Adrenal gland (tissue), 9 donors: ENCODE measurements at regions not wholly inside any gene's neighbourhood (a gene's known extent, or its start where the extent isn't known, plus 50 kb on each side); places are given as distances from the start of the nearest gene placed in this dataset.
"Not testable (repeated sequence)": the region's sequence is repeated elsewhere in the genome, so short reads cannot be mapped to it uniquely, and the experiment has no call there.

Experiments used
- DNase-seq, 7 donors: peaks; one replicate each; pipeline ENCODE4 v3.0.0-alpha.2; 2019 to 2020
- H3K27ac ChIP-seq, 5 donors: fragments of 200-600 bp; sonication (generic) in 4 of 5; 1 replicate in 3 of 5; 2 replicates in 2 of 5; pipeline versions ENCODE4 v1.5.1 to v1.8.0; 2016 to 2020; ENCODE audit warnings: mild to moderate bottlenecking in 1 of 5
- H3K27me3 ChIP-seq: fragments of 200-600 bp; 2 replicates; pipeline ENCODE4 v1.8.0; 2021
- H3K36me3 ChIP-seq, 2 donors: fragments of 200-600 bp; replicated peaks in 1 of 2; 1 replicate in 1 of 2; 2 replicates in 1 of 2; pipeline versions ENCODE4 v1.5.1 to v1.8.0; 2018 to 2022
- H3K4me1 ChIP-seq, 2 donors: fragments of 200-600 bp; replicated peaks in 1 of 2; 1 replicate in 1 of 2; 2 replicates in 1 of 2; pipeline versions ENCODE4 v1.5.1 to v1.8.0; 2018 to 2021
- H3K4me3 ChIP-seq, 4 donors: fragments of 200-600 bp; sonication (generic) in 3 of 4; one replicate each; pipeline ENCODE4 v1.5.1; 2016 to 2018
- H3K9me3 ChIP-seq, 3 donors: fragments of 200-600 bp; sonication (generic) in 1 of 3; replicated peaks in 1 of 3; 1 replicate in 2 of 3; 2 replicates in 1 of 3; pipeline versions ENCODE4 v1.5.1 to v1.8.0; 2016 to 2021
- POLR2A ChIP-seq, 2 donors: fragments of 450-650 bp; IDR thresholded peaks; one replicate each; pipeline ENCODE4 v1.6.1; 2017; ENCODE audit warnings: antibody characterized with exemption in 2 of 2, mild to moderate bottlenecking in 2 of 2, moderate library complexity in 1 of 2
- WGBS, 4 donors: extraction: QIAGEN DNeasy Blood & Tissue Kit in 2 of 4; methylation state at CpG; one replicate each; pipeline versions ENCODE4 v1.1.5 to v1.1.7; 2013 to 2017; 5-methylcytosine and 5-hydroxymethylcytosine counted together
- intact Hi-C, 2 donors: fragments of 100-400 bp; cut with DNase I; formaldehyde crosslinking; loops; one replicate each; pipeline versions ENCODE4 v1.14.1 to v1.15.0; 2022 to 2023
- TF ChIP-seq, protein P1 (sequence below), 6 experiments: fragments of 450-650 bp in 4 of 6; fragments of 200-600 bp in 2 of 6; sonication (generic) in 1 of 6; IDR thresholded peaks; 1 replicate in 5 of 6; 2 replicates in 1 of 6; pipeline versions ENCODE4 v1.5.1 to v1.8.0; 2016 to 2021; ENCODE audit warnings: antibody characterized with exemption in 6 of 6, mild to moderate bottlenecking in 2 of 6, moderate library complexity in 1 of 6
- donor health status: healthy with polysubstance abuse.
- donor health status: Bipolar disorder and iron deficiency.
- donor health status: DM: yes; HTN: yes; CAD: no.
- donor health status: DM: no; HTN: no; CAD: no.
- donor health status: DM: no; HTN: no; CAD: no.

DNA sequence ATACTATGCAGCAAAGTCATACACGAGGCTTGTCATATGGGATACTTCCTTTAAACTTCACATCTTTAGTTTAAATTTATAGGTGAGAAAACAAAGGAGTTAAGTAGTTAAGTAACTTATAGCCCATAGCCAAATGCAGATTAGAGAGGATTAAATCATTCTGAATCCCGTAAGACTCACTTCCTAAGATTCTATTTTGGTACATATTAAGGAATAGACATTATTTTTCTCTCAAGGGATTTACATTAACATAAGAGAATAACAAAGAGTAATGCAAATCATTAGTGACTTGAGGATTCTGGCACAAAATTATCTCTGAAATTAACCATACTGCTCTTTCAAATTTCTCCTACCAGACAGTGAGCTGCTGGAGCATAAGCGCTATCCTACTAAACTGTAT is 747.4 kb upstream of the ARPP21 start:
- TF ChIP-seq, protein P1, sequence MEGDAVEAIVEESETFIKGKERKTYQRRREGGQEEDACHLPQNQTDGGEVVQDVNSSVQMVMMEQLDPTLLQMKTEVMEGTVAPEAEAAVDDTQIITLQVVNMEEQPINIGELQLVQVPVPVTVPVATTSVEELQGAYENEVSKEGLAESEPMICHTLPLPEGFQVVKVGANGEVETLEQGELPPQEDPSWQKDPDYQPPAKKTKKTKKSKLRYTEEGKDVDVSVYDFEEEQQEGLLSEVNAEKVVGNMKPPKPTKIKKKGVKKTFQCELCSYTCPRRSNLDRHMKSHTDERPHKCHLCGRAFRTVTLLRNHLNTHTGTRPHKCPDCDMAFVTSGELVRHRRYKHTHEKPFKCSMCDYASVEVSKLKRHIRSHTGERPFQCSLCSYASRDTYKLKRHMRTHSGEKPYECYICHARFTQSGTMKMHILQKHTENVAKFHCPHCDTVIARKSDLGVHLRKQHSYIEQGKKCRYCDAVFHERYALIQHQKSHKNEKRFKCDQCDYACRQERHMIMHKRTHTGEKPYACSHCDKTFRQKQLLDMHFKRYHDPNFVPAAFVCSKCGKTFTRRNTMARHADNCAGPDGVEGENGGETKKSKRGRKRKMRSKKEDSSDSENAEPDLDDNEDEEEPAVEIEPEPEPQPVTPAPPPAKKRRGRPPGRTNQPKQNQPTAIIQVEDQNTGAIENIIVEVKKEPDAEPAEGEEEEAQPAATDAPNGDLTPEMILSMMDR (IDR thresholded peaks at IDR 0.05): no peak
- no peak for TF ChIP-seq POLR2A (IDR thresholded peaks at IDR 0.05)
- intact Hi-C loops: no loop called here
- H3K4me1 ChIP-seq: no peaks in the 10 kb centered on the region
- no peaks in the 10 kb centered on the region for H3K27me3 ChIP-seq
- no peaks in the 10 kb centered on the region for H3K36me3 ChIP-seq
- H3K27ac ChIP-seq: no peak overlapping the region
- no peak for DNase-seq
- WGBS, 4 donors: 69 to 84% (median 74%) methylated on average over 3 of the region's 3 CpGs
- H3K9me3 ChIP-seq: no peaks in the 10 kb centered on the region
- H3K4me3 ChIP-seq: no peak overlapping the region

- intact Hi-C loops: no loop called here
- Histone ChIP-seq H3K36me3 (no peaks in the 10 kb centered on the region), H3K4me1 (no peaks in the 10 kb centered on the region), H3K4me3 (no peak overlapping the region), H3K27ac (no peak overlapping the region), H3K27me3 (no peaks in the 10 kb centered on the region), H3K9me3 (no peaks in the 10 kb centered on the region)
- no peak for TF ChIP-seq POLR2A (IDR thresholded peaks at IDR 0.05)
- TF ChIP-seq, protein P1 (IDR thresholded peaks at IDR 0.05): no peak
- 46 to 60% (median 55%) methylated on average over 1 of the region's 1 CpG for WGBS, 4 donors
- DNase-seq: no peak
Observed at GRCh38 chr3:34895841-34896240, 743.5 kb upstream of the ARPP21 start.

DNA sequence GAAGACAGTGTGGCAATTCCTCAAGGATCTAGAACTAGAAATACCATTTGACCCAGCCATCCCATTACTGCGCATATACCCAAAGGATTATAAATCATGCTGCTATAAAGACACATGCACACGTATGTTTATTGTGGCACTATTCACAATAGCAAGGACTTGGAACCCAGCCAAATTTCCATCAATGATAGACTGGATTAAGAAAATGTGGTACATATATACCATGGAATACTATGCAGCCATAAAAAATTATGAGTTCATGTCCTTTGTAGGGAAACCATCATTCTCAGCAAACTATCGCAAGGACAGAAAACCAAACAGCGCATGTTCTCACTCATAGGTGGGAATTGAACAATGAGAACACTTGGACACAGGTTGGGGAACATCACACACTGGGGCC is 729.6 kb upstream of the ARPP21 start:
- H3K27ac ChIP-seq, H3K27me3 ChIP-seq, H3K4me3 ChIP-seq, intact Hi-C loops, DNase-seq, H3K36me3 ChIP-seq, H3K4me1 ChIP-seq, H3K9me3 ChIP-seq: not testable (repeated sequence)
- 85 to 94% (median 92%) methylated on average over 4 of the region's 4 CpGs for WGBS, 4 donors

DNA sequence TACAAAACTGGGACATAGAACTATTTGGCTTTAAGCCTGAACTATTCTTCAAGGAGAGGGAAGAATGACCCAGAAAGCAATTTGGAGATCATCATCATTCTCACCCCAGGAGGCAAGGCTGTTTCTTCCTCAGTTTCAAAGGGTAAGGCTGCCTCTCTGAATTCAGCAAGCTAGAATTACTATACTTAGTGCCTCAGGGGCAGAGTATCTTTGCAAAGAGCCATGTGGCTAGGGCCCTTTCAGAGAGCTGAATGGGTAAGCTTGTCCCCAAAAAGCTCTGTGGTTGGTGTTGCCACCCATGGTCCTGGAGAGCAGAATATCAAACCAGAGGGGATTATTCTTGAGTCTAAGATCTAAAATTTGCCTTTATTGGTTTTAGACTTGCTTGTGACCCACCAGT is 720.3 kb upstream of the ARPP21 start:
- no peak for TF ChIP-seq POLR2A (IDR thresholded peaks at IDR 0.05)
- TF ChIP-seq, protein P1 (IDR thresholded peaks at IDR 0.05): no peak
- intact Hi-C loops: no loop called here
- Histone ChIP-seq H3K27ac (no peak overlapping the region), H3K9me3 (no peaks in the 10 kb centered on the region), H3K4me3 (no peak overlapping the region), H3K4me1 (no peaks in the 10 kb centered on the region), H3K27me3 (no peaks in the 10 kb centered on the region), H3K36me3 (no peaks in the 10 kb centered on the region)
- no peak for DNase-seq

- no peak overlapping the region for H3K27ac ChIP-seq
- no peak overlapping the region for H3K4me3 ChIP-seq
- DNase-seq: no peak
- TF ChIP-seq POLR2A (IDR thresholded peaks at IDR 0.05): no peak
- TF ChIP-seq, protein P1 (IDR thresholded peaks at IDR 0.05): no peak
- intact Hi-C loops: no loop called here
- H3K4me1 ChIP-seq: no peaks in the 10 kb centered on the region
- H3K36me3 ChIP-seq: no peaks in the 10 kb centered on the region
- H3K27me3 ChIP-seq: no peaks in the 10 kb centered on the region
- no peaks in the 10 kb centered on the region for H3K9me3 ChIP-seq
Observed at GRCh38 chr3:34920806-34921205, 718.5 kb upstream of the ARPP21 start.
